KMS-11 (cell line): ENCODE measurements at regions not wholly inside any gene's neighbourhood (a gene's known extent, or its start where the extent isn't known, plus 50 kb on each side); places are given as distances from the start of the nearest gene placed in this dataset.

Source experiments
- H2AFZ ChIP-seq: fragments of 200-600 bp; sonication (generic); 2 replicates; pipeline ENCODE4 v1.6.1; 2016; ENCODE audit warnings: antibody characterized with exemption, mixed run types, low read depth
- H3K27ac ChIP-seq: fragments of 200-600 bp; sonication (generic); 2 replicates; pipeline ENCODE4 v1.6.1; 2016; ENCODE audit warnings: mild to moderate bottlenecking, mixed run types
- H3K27me3 ChIP-seq: fragments of 200-600 bp; sonication (generic); 2 replicates; pipeline ENCODE4 v1.6.1; 2017; ENCODE audit warnings: mild to moderate bottlenecking, low read depth, mixed run types, moderate library complexity; ENCODE audit not compliant: insufficient read depth
- H3K36me3 ChIP-seq: fragments of 200-600 bp; sonication (generic); 2 replicates; pipeline ENCODE4 v1.6.1; 2017; ENCODE audit warnings: mild to moderate bottlenecking, mixed run types; ENCODE audit not compliant: insufficient read depth
- H3K4me1 ChIP-seq: fragments of 200-600 bp; sonication (generic); 2 replicates; pipeline ENCODE4 v1.6.1; 2016; ENCODE audit warnings: mild to moderate bottlenecking, low read depth, mixed run types; ENCODE audit not compliant: poor library complexity, severe bottlenecking
- H3K4me2 ChIP-seq: fragments of 200-600 bp; sonication (generic); 2 replicates; pipeline ENCODE4 v1.7.0; 2016; ENCODE audit warnings: mild to moderate bottlenecking, mixed run types
- H3K4me3 ChIP-seq: fragments of 200-600 bp; sonication (generic); IDR thresholded peaks from 2 replicates; pipeline ENCODE4 v1.6.1; 2017; ENCODE audit warnings: low read depth, low read length, mixed read lengths; ENCODE audit not compliant: insufficient read depth
- H3K79me2 ChIP-seq: fragments of 200-600 bp; sonication (generic); 2 replicates; pipeline ENCODE4 v1.6.1; 2016; ENCODE audit warnings: low read depth, mixed run types; ENCODE audit not compliant: insufficient read depth
- H3K9ac ChIP-seq: fragments of 200-600 bp; sonication (generic); 2 replicates; pipeline ENCODE4 v1.6.1; 2016; ENCODE audit warnings: mild to moderate bottlenecking, mixed run types
- H4K20me1 ChIP-seq: fragments of 200-600 bp; sonication (generic); 2 replicates; pipeline ENCODE4 v1.6.1; 2016; ENCODE audit warnings: mild to moderate bottlenecking, mixed run types; ENCODE audit not compliant: insufficient read depth
- CTCF ChIP-seq: fragments of 200-600 bp; sonication (generic); conservative IDR thresholded peaks from 2 replicates; pipeline ENCODE4 v1.6.1; 2017; ENCODE audit warnings: low read depth, mild to moderate bottlenecking, antibody characterized with exemption, low read length, moderate library complexity, mixed read lengths

GRCh38 chr18:27687351-27687979 is 489.5 kb downstream of the CDH2 start:
- no peaks in the 10 kb centered on the region for H3K79me2 ChIP-seq
- H3K4me3 ChIP-seq: no peak overlapping the region
- no peaks in the 10 kb centered on the region for H4K20me1 ChIP-seq
- no peaks in the 10 kb centered on the region for H3K4me1 ChIP-seq
- no peaks in the 10 kb centered on the region for H3K27me3 ChIP-seq
- H3K27ac ChIP-seq: no peak overlapping the region
- H3K36me3 ChIP-seq: no peaks in the 10 kb centered on the region
- H3K4me2 ChIP-seq: no peak overlapping the region
- TF ChIP-seq CTCF: no peak
- no peak overlapping the region for H2AFZ ChIP-seq
- H3K9ac ChIP-seq: no peak overlapping the region

- Histone ChIP-seq H3K36me3 (no peaks in the 10 kb centered on the region), H3K4me1 (no peaks in the 10 kb centered on the region), H3K27me3 (no peaks in the 10 kb centered on the region), H3K9ac (no peak overlapping the region), H3K27ac (no peak overlapping the region), H2AFZ (no peak overlapping the region), H3K4me2 (no peak overlapping the region), H3K4me3 (no peak overlapping the region), H3K79me2 (no peaks in the 10 kb centered on the region), H4K20me1 (no peaks in the 10 kb centered on the region)
- peak; percentile 93 for TF ChIP-seq CTCF
Observed at GRCh38 chr18:27685807-27686412, 491.0 kb downstream of the CDH2 start.

GRCh38 chr18:27685091-27685490 is 491.8 kb downstream of the CDH2 start:
- Histone ChIP-seq H3K4me1 (no peaks in the 10 kb centered on the region), H3K79me2 (no peaks in the 10 kb centered on the region), H3K9ac (no peak overlapping the region), H3K4me2 (no peak overlapping the region), H3K27me3 (no peaks in the 10 kb centered on the region), H3K27ac (no peak overlapping the region), H2AFZ (no peak overlapping the region), H3K4me3 (no peak overlapping the region), H3K36me3 (no peaks in the 10 kb centered on the region), H4K20me1 (no peaks in the 10 kb centered on the region)
- TF ChIP-seq CTCF: no peak

- no peak overlapping the region for H3K27ac ChIP-seq
- no peak overlapping the region for H3K4me3 ChIP-seq
- H3K79me2 ChIP-seq: no peaks in the 10 kb centered on the region
- H4K20me1 ChIP-seq: no peaks in the 10 kb centered on the region
- H3K36me3 ChIP-seq: no peaks in the 10 kb centered on the region
- no peak overlapping the region for H3K9ac ChIP-seq
- H3K4me1 ChIP-seq: no peaks in the 10 kb centered on the region
- no peak overlapping the region for H2AFZ ChIP-seq
- no peak overlapping the region for H3K4me2 ChIP-seq
- no peak for TF ChIP-seq CTCF
- no peaks in the 10 kb centered on the region for H3K27me3 ChIP-seq
Observed at GRCh38 chr18:27674411-27674810, 489.3 kb upstream of the CHST9 start.
